SK-N-SH treated with all-trans-retinoic acid at 6 μM for 48 hours (cell line): ENCODE measurements at regions not wholly inside any gene's neighbourhood (a gene's known extent, or its start where the extent isn't known, plus 50 kb on each side); places are given as distances from the start of the nearest gene placed in this dataset.

Experiments
- ATAC-seq: fragments of 200-7000 bp; cut with Tn5 transposase; 3 replicates; pipeline ENCODE4 v1.9.1; 2020; ENCODE audit warnings: mild to moderate bottlenecking, moderate library complexity
- BACH2 ChIP-seq: fragments of 250-450 bp; sonication (Bioruptor Pico); IDR thresholded peaks from 2 replicates; pipeline ENCODE4 v1.9.0; 2021; ENCODE audit warnings: mild to moderate bottlenecking, borderline replicate concordance
- CSDC2 ChIP-seq: fragments of 250-450 bp; sonication (Bioruptor Pico); IDR thresholded peaks from 2 replicates; pipeline ENCODE4 v1.5.0; 2020; ENCODE audit warnings: mild to moderate bottlenecking, moderate library complexity
- ESRRG ChIP-seq: fragments of 250-450 bp; sonication (Bioruptor Pico); IDR thresholded peaks from 2 replicates; pipeline ENCODE4 v1.6.1; 2021; ENCODE audit warnings: mild to moderate bottlenecking
- GLIS3 ChIP-seq: fragments of 250-450 bp; sonication (Bioruptor Pico); IDR thresholded peaks from 2 replicates; pipeline ENCODE4 v1.5.0; 2020; ENCODE audit warnings: mild to moderate bottlenecking, moderate library complexity
- OSR1 ChIP-seq: fragments of 250-450 bp; sonication (Bioruptor Pico); IDR thresholded peaks from 2 replicates; pipeline ENCODE4 v1.8.0; 2022; ENCODE audit warnings: moderate library complexity, mild to moderate bottlenecking, inconsistent platforms
- PPARA ChIP-seq: fragments of 250-450 bp; sonication (Bioruptor Pico); IDR thresholded peaks from 2 replicates; pipeline ENCODE4 v1.5.0; 2020; ENCODE audit warnings: mild to moderate bottlenecking, borderline replicate concordance
- RARB ChIP-seq: fragments of 250-450 bp; sonication (Bioruptor Pico); IDR thresholded peaks from 2 replicates; pipeline ENCODE4 v1.8.0; 2021; ENCODE audit warnings: mild to moderate bottlenecking, moderate library complexity
- SNAI2 ChIP-seq: fragments of 250-450 bp; sonication (Bioruptor Pico); IDR thresholded peaks from 2 replicates; pipeline ENCODE4 v1.5.0; 2020; ENCODE audit warnings: mild to moderate bottlenecking, moderate library complexity
- TCF4 ChIP-seq: fragments of 250-450 bp; sonication (Bioruptor Pico); IDR thresholded peaks from 2 replicates; pipeline ENCODE4 v1.8.0; 2021; ENCODE audit warnings: mild to moderate bottlenecking, moderate library complexity, borderline replicate concordance
- TOX ChIP-seq: fragments of 250-450 bp; sonication (Bioruptor Pico); IDR thresholded peaks from 2 replicates; pipeline ENCODE4 v1.8.0; 2021; ENCODE audit warnings: mild to moderate bottlenecking, moderate library complexity, borderline replicate concordance
- ZC3H10 ChIP-seq: fragments of 250-450 bp; sonication (Bioruptor Pico); IDR thresholded peaks from 2 replicates; pipeline ENCODE4 v1.5.1; 2021; ENCODE audit warnings: mild to moderate bottlenecking, moderate library complexity
- ZFP3 ChIP-seq: fragments of 250-450 bp; sonication (Bioruptor Pico); IDR thresholded peaks from 2 replicates; pipeline ENCODE4 v1.5.0; 2020; ENCODE audit warnings: mild to moderate bottlenecking, moderate library complexity
- ZFP30 ChIP-seq: fragments of 450-650 bp; formaldehyde crosslinking; IDR thresholded peaks from 2 replicates; pipeline ENCODE4 v1.5.0; 2022; ENCODE audit warnings: mild to moderate bottlenecking, moderate library complexity
- ZNF565 ChIP-seq: fragments of 450-650 bp; formaldehyde crosslinking; conservative IDR thresholded peaks from 2 replicates; pipeline ENCODE4 v1.5.0; 2020; ENCODE audit warnings: low read depth, mild to moderate bottlenecking, moderate library complexity
- ZNF70 ChIP-seq: fragments of 450-650 bp; formaldehyde crosslinking; IDR thresholded peaks from 2 replicates; pipeline ENCODE4 v1.5.0; 2020; ENCODE audit warnings: mild to moderate bottlenecking, moderate library complexity
- ZNF8 ChIP-seq: fragments of 450-650 bp; formaldehyde crosslinking; IDR thresholded peaks from 2 replicates; pipeline ENCODE4 v1.5.0; 2020; ENCODE audit warnings: mild to moderate bottlenecking, moderate library complexity
- TF ChIP-seq, protein P1 (sequence below): fragments of 250-450 bp; sonication (Bioruptor Pico); IDR thresholded peaks from 2 replicates; pipeline ENCODE4 v1.5.1; 2020; ENCODE audit warnings: low read depth, mild to moderate bottlenecking, moderate library complexity
- TF ChIP-seq, protein P2 (sequence below): fragments of 250-450 bp; sonication (Bioruptor Pico); IDR thresholded peaks from 2 replicates; pipeline ENCODE4 v1.5.1; 2021; ENCODE audit warnings: mild to moderate bottlenecking, moderate library complexity
- TF ChIP-seq, protein P3 (sequence below): fragments of 250-450 bp; sonication (Bioruptor Pico); IDR thresholded peaks from 2 replicates; pipeline ENCODE4 v1.8.0; 2020; ENCODE audit warnings: mild to moderate bottlenecking, moderate library complexity, borderline replicate concordance
- TF ChIP-seq, protein P4 (sequence below): fragments of 250-450 bp; sonication (Bioruptor Pico); IDR thresholded peaks from 2 replicates; pipeline ENCODE4 v1.5.0; 2020; ENCODE audit warnings: mild to moderate bottlenecking, moderate library complexity
- TF ChIP-seq, protein P5 (sequence below): fragments of 250-450 bp; sonication (Bioruptor Pico); IDR thresholded peaks from 2 replicates; pipeline ENCODE4 v1.8.0; 2021; ENCODE audit warnings: low read depth, mild to moderate bottlenecking, moderate library complexity, borderline replicate concordance

DNA sequence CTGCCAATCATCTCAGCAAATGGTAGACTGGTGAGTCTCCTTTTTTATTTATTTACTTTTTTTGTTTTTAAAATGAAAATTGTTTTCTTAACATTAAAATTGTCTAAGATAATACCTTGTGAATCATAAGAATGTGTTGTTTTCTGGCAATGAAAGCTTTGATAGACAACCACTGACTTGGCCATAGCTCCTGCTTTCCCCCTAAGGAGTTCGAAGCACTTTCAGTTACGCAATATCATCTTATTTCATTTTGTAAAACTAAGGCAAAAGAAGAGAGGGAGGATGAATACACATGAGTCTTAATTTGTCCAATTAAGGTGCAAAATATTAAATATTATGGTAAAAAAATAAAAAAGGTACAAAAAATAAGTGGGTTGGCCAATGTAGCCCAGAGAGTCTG lies 74.8 kb upstream of the PLCL2 start (continued):
- TF ChIP-seq, protein P1, sequence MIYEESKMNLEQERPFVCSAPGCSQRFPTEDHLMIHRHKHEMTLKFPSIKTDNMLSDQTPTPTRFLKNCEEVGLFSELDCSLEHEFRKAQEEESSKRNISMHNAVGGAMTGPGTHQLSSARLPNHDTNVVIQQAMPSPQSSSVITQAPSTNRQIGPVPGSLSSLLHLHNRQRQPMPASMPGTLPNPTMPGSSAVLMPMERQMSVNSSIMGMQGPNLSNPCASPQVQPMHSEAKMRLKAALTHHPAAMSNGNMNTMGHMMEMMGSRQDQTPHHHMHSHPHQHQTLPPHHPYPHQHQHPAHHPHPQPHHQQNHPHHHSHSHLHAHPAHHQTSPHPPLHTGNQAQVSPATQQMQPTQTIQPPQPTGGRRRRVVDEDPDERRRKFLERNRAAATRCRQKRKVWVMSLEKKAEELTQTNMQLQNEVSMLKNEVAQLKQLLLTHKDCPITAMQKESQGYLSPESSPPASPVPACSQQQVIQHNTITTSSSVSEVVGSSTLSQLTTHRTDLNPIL (CRISPR knock-in tag) = no peak

DNA sequence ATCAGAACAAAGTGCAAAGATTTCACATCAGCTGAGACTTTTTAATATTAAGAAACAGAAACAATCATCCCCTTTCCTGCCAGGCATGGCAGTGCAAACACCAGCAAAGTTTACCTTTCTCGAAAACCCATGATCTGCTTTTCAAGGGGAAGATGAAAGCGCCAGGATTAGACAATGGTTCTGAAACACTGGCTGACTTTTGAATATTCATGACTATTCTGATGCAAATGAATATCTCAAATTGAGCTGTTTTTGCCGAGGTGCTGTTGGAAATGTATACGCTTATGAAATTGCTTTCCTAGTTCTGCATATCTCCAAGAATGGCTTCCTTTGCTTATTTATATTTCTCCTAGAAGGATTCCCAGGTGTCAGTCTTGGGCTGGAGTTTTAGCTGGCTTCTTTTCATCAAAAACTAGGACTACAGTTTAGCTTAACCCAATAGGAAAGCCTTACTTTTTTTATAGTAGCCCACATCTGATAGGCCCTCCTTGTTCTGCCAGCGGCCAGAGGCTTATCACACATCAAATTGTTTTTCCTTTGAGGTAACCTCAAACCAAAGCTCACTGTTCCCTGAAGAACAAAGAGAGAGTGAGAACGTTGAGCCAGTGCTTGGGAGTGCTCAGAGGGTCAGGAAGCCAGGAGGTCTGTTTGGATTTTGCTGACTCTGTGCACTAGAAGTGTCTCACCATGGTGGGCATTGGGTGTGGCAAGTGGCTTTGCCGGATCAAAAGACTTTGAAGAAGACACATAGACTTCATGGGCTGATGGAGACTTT lies 74.0 kb upstream of the PLCL2 start:
- ATAC-seq = no peak
- TF ChIP-seq ZNF70 (no peak), SNAI2 (CRISPR knock-in tag) (no peak), RARB (CRISPR knock-in tag) (no peak), TCF4 (CRISPR knock-in tag) (no peak), ESRRG (no peak), ZFP3 (no peak), GLIS3 (no peak), PPARA (no peak), ZC3H10 (CRISPR knock-in tag) (no peak), BACH2 (CRISPR knock-in tag) (no peak), CSDC2 (CRISPR knock-in tag) (no peak), ZNF8 (CRISPR knock-in tag) (no peak), ZFP30 (CRISPR knock-in tag) (no peak), ZNF565 (CRISPR knock-in tag) (no peak), OSR1 (CRISPR knock-in tag) (no peak), TOX (no peak)
- TF ChIP-seq, protein P2, sequence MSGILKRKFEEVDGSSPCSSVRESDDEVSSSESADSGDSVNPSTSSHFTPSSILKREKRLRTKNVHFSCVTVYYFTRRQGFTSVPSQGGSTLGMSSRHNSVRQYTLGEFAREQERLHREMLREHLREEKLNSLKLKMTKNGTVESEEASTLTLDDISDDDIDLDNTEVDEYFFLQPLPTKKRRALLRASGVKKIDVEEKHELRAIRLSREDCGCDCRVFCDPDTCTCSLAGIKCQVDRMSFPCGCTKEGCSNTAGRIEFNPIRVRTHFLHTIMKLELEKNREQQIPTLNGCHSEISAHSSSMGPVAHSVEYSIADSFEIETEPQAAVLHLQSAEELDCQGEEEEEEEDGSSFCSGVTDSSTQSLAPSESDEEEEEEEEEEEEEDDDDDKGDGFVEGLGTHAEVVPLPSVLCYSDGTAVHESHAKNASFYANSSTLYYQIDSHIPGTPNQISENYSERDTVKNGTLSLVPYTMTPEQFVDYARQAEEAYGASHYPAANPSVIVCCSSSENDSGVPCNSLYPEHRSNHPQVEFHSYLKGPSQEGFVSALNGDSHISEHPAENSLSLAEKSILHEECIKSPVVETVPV = no peak
- TF ChIP-seq, protein P3, sequence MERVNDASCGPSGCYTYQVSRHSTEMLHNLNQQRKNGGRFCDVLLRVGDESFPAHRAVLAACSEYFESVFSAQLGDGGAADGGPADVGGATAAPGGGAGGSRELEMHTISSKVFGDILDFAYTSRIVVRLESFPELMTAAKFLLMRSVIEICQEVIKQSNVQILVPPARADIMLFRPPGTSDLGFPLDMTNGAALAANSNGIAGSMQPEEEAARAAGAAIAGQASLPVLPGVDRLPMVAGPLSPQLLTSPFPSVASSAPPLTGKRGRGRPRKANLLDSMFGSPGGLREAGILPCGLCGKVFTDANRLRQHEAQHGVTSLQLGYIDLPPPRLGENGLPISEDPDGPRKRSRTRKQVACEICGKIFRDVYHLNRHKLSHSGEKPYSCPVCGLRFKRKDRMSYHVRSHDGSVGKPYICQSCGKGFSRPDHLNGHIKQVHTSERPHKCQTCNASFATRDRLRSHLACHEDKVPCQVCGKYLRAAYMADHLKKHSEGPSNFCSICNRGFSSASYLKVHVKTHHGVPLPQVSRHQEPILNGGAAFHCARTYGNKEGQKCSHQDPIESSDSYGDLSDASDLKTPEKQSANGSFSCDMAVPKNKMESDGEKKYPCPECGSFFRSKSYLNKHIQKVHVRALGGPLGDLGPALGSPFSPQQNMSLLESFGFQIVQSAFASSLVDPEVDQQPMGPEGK = no peak
- TF ChIP-seq, protein P4, sequence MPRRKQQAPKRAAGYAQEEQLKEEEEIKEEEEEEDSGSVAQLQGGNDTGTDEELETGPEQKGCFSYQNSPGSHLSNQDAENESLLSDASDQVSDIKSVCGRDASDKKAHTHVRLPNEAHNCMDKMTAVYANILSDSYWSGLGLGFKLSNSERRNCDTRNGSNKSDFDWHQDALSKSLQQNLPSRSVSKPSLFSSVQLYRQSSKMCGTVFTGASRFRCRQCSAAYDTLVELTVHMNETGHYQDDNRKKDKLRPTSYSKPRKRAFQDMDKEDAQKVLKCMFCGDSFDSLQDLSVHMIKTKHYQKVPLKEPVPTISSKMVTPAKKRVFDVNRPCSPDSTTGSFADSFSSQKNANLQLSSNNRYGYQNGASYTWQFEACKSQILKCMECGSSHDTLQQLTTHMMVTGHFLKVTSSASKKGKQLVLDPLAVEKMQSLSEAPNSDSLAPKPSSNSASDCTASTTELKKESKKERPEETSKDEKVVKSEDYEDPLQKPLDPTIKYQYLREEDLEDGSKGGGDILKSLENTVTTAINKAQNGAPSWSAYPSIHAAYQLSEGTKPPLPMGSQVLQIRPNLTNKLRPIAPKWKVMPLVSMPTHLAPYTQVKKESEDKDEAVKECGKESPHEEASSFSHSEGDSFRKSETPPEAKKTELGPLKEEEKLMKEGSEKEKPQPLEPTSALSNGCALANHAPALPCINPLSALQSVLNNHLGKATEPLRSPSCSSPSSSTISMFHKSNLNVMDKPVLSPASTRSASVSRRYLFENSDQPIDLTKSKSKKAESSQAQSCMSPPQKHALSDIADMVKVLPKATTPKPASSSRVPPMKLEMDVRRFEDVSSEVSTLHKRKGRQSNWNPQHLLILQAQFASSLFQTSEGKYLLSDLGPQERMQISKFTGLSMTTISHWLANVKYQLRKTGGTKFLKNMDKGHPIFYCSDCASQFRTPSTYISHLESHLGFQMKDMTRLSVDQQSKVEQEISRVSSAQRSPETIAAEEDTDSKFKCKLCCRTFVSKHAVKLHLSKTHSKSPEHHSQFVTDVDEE = no peak
- TF ChIP-seq, protein P5, sequence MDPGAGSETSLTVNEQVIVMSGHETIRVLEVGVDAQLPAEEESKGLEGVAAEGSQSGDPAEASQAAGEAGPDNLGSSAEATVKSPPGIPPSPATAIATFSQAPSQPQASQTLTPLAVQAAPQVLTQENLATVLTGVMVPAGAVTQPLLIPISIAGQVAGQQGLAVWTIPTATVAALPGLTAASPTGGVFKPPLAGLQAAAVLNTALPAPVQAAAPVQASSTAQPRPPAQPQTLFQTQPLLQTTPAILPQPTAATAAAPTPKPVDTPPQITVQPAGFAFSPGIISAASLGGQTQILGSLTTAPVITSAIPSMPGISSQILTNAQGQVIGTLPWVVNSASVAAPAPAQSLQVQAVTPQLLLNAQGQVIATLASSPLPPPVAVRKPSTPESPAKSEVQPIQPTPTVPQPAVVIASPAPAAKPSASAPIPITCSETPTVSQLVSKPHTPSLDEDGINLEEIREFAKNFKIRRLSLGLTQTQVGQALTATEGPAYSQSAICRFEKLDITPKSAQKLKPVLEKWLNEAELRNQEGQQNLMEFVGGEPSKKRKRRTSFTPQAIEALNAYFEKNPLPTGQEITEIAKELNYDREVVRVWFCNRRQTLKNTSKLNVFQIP (CRISPR knock-in tag) = no peak

DNA sequence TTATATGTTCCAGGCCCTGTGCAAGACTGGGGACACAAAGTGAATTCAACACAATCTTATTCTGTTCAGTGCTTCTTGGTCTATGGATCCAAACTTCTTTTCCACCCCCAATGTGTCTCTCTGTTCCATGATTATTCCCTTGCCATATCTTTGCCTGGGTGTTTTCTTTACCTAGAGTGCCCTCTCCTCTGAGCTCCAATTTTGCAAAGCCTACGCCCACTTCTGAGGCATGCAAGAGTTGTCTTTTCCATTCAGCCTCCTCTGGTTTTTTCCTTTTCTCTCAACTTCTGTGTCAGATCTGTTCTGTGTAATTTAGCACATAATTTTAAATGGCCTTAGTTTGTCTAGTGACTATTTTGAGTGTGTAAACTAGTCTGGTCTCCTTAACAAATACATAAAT lies 72.8 kb upstream of the PLCL2 start:
- no peak for ATAC-seq
- TF ChIP-seq ZFP30 (CRISPR knock-in tag) = no peak
- TF ChIP-seq GLIS3 = no peak
- TF ChIP-seq BACH2 (CRISPR knock-in tag) = no peak
- TF ChIP-seq, all 23 proteins: peak for 0

DNA sequence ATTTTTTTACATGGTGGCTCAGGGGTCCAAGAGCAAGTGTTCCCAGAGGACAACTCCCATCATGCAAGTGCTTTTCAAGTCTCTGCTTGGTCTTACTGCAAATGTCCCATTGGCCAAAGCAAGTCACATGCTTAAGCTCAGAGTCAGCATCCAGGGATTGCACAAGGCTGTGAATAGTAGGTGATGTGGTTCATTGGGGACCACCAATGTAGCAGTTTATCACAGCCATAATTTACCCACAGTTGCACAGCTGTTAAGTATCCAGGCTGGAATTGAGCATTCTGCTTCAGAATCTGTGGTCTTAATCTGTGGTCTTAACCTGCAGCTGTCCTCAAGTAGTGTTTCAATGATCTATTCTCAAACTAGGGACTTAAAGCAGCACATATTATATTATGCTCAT lies 71.4 kb upstream of the PLCL2 start:
- no peak for ATAC-seq
- TF ChIP-seq BACH2 (CRISPR knock-in tag) (no peak), ZNF70 (no peak), RARB (CRISPR knock-in tag) (no peak), OSR1 (CRISPR knock-in tag) (no peak), GLIS3 (no peak), ZFP3 (no peak), ZNF565 (CRISPR knock-in tag) (no peak), TOX (no peak)
- TF ChIP-seq, protein P5 (CRISPR knock-in tag) = no peak
- TF ChIP-seq, protein P2 = no peak
